Heart right ventricle (tissue), 16 donors: ENCODE measurements at regions not wholly inside any gene's neighbourhood (a gene's known extent, or its start where the extent isn't known, plus 50 kb on each side); places are given as distances from the start of the nearest gene placed in this dataset.

Experiments
- ATAC-seq, 8 donors: fragments of 200-7000 bp; cut with Tn5 transposase; one replicate each; pipeline ENCODE4 v1.9.1; 2020; ENCODE audit warnings: mild to moderate bottlenecking in 8 of 8, moderate library complexity in 8 of 8, moderate number of reproducible peaks in 1 of 8
- DNase-seq, 2 donors: peaks; one replicate each; pipeline ENCODE4 v3.0.0-alpha.2; 2020
- H3K27ac ChIP-seq, 10 donors: fragments of 200-600 bp; sonication (generic) in 2 of 10; one replicate each; pipeline versions ENCODE4 v1.5.0 to v1.8.0; 2020 to 2022; ENCODE audit warnings: mild to moderate bottlenecking in 3 of 10
- H3K27me3 ChIP-seq, 7 donors: fragments of 200-600 bp; one replicate each; pipeline ENCODE4 v1.8.0; 2021 to 2022; ENCODE audit warnings: mild to moderate bottlenecking in 2 of 7
- H3K36me3 ChIP-seq, 9 donors: fragments of 200-600 bp; sonication (generic) in 1 of 9; one replicate each; pipeline versions ENCODE4 v1.5.0 to v1.8.0; 2020 to 2022; ENCODE audit warnings: mild to moderate bottlenecking in 2 of 9
- H3K4me1 ChIP-seq, 9 donors: fragments of 200-600 bp; sonication (generic) in 1 of 9; one replicate each; pipeline versions ENCODE4 v1.5.0 to v1.8.0; 2020 to 2022; ENCODE audit warnings: mild to moderate bottlenecking in 4 of 9
- H3K4me3 ChIP-seq, 10 donors: fragments of 200-600 bp; sonication (generic) in 2 of 10; one replicate each; pipeline versions ENCODE4 v1.5.0 to v1.8.0; 2020 to 2022; ENCODE audit warnings: mild to moderate bottlenecking in 7 of 10, moderate library complexity in 2 of 10
- H3K9me3 ChIP-seq, 11 donors: fragments of 200-600 bp in 10 of 11; sonication (generic) in 2 of 11; one replicate each; pipeline versions ENCODE4 v1.5.0 to v1.8.0; 2013 to 2022; ENCODE audit warnings: mild to moderate bottlenecking in 2 of 11, control low read depth in 1 of 11, moderate library complexity in 1 of 11
- CTCF ChIP-seq, 9 donors: fragments of 200-600 bp; sonication (generic) in 2 of 9; IDR thresholded peaks; one replicate each; pipeline versions ENCODE4 v1.5.0 to v1.8.0; 2021 to 2022; ENCODE audit warnings: antibody characterized with exemption in 9 of 9, mild to moderate bottlenecking in 5 of 9, moderate library complexity in 1 of 9
- WGBS, 2 donors: extraction: QIAGEN DNeasy Blood & Tissue Kit; methylation state at CpG; one replicate each; pipeline ENCODE4 v1.1.7; 2013; ENCODE audit warnings: inconsistent platforms in 1 of 2; 5-methylcytosine and 5-hydroxymethylcytosine counted together
- intact Hi-C, 10 donors: fragments of 100-400 bp; cut with DNase I; formaldehyde crosslinking; loops; one replicate each; pipeline versions ENCODE4 v1.11.1 to v1.14.2; 2022
- donor health status: Arrhythmogenic right ventricular cardiomyopathy.
- donor health status: ischemic (EF 13 %, LVEDD 7.1; RV severe dilation, severe dysfunction).
- donor health status: healthy with polysubstance abuse.
- donor health status: DM: no; HTN: yes; CAD: no.
- donor health status: DM: no; HTN: no; CAD: no.
- donor health status: ischemic (EF 25% LVEDD 6.9; RV normal size, moderate dysfunction).
- donor health status: ischemic (EF 25% LVEDD 5.7; RV mildly dilated, moderate dysfunction).
- donor health status: healthy.
- donor health status: DM: yes; HTN: yes; CAD: no.
- donor health status: Ischemic cardiomyopathy.
- donor health status: ischemic (EF 35%, LVEDD 5.7; RV mildly dilated, moderate dysfunction).
- donor health status: nonischemic (EF 11% LVEDD 7.7; RV severe dilation, severe dysfunction).
- donor health status: DM: yes; HTN: yes; CAD: no.
- donor health status: PGD.
- donor health status: ischemic (EF 29% LVEDD 5.4; RV normal size, mild dysfunction).
- donor health status: nonischemic (EF 23%, LVEDD 6.1; RV moderate dilation, normal function).

GRCh38 chr16:82412770-82413169 lies 214.0 kb upstream of the CDH13 start:
- WGBS, 2 donors = 90 to 92% methylated on average over 4 of the region's 4 CpGs
- Histone ChIP-seq H3K27me3 (peaks cover 0 to 17% (median 4%) of the 10 kb centered on the region in 7 donors), H3K9me3 (no peaks in the 10 kb centered on the region), H3K4me3 (no peak overlapping the region), H3K36me3 (no peaks in the 10 kb centered on the region), H3K27ac (no peak overlapping the region), H3K4me1 (no peaks in the 10 kb centered on the region)
- no peak for ATAC-seq
- no peak for DNase-seq
- intact Hi-C loops = no loop called here
- no peak for TF ChIP-seq CTCF (IDR thresholded peaks at IDR 0.05)

- no peak overlapping the region for H3K27ac ChIP-seq
- no peak overlapping the region for H3K4me3 ChIP-seq
- WGBS, 2 donors = 73 to 84% methylated on average over 6 of the region's 6 CpGs
- no peak for TF ChIP-seq CTCF (IDR thresholded peaks at IDR 0.05)
- H3K9me3 ChIP-seq = no peaks in the 10 kb centered on the region
- H3K4me1 ChIP-seq = no peaks in the 10 kb centered on the region
- peaks cover 0 to 23% (median 5%) of the 10 kb centered on the region in 7 donors for H3K27me3 ChIP-seq
- ATAC-seq = no peak
- intact Hi-C loops = no loop called here
- no peak for DNase-seq
- no peaks in the 10 kb centered on the region for H3K36me3 ChIP-seq
Measured at GRCh38 chr16:82405736-82406135, 221.0 kb upstream of the CDH13 start.

GRCh38 chr16:82404586-82405315 lies 222.0 kb upstream of the CDH13 start:
- DNase-seq (no peak), ATAC-seq (no peak)
- intact Hi-C loops = no loop called here
- Histone ChIP-seq H3K4me1 (no peaks in the 10 kb centered on the region), H3K4me3 (no peak overlapping the region), H3K36me3 (no peaks in the 10 kb centered on the region), H3K27me3 (peaks cover 0 to 23% (median 5%) of the 10 kb centered on the region in 7 donors), H3K9me3 (no peaks in the 10 kb centered on the region), H3K27ac (no peak overlapping the region)
- no peak for TF ChIP-seq CTCF (IDR thresholded peaks at IDR 0.05)
- 84 to 91% methylated on average over 3 of the region's 3 CpGs for WGBS, 2 donors

- 91 to 95% methylated on average over 5 of the region's 5 CpGs for WGBS, 2 donors
- Histone ChIP-seq H3K27ac (no peak overlapping the region), H3K36me3 (no peaks in the 10 kb centered on the region), H3K4me3 (no peak overlapping the region), H3K9me3 (peaks cover 0 to 5% (median 0%) of the 10 kb centered on the region in 11 donors), H3K4me1 (no peaks in the 10 kb centered on the region), H3K27me3 (peaks cover 0 to 8% (median 4%) of the 10 kb centered on the region in 7 donors)
- TF ChIP-seq CTCF (IDR thresholded peaks at IDR 0.05) = no peak
- ATAC-seq (no peak), DNase-seq (no peak)
- intact Hi-C loops = no loop called here
Measured at GRCh38 chr16:82402665-82403218, 224.0 kb upstream of the CDH13 start.
